Stromal cell of bone marrow (primary cell): ENCODE measurements at regions not wholly inside any gene's neighbourhood (a gene's known extent, or its start where the extent isn't known, plus 50 kb on each side); places are given as distances from the start of the nearest gene placed in this dataset.
"Not testable (repeated sequence)": the region's sequence is repeated elsewhere in the genome, so short reads cannot be mapped to it uniquely, and the experiment has no call there.

Source experiments
- DNase-seq: peaks from one replicate; pipeline ENCODE4 v3.0.0-alpha.2; 2012; ENCODE audit warnings: low read depth

GRCh38 chr17:36695710-36696109 is 94.3 kb downstream of the MRM1 start:
- not testable (repeated sequence) for DNase-seq

GRCh38 chr17:36696805-36697204 is 95.4 kb downstream of the MRM1 start:
- DNase-seq = no peak

GRCh38 chr17:36697903-36698530 is 96.6 kb downstream of the MRM1 start:
- no peak for DNase-seq

GRCh38 chr17:36701429-36702099 is 100.2 kb downstream of the MRM1 start:
- DNase-seq = no peak

- DNase-seq = no peak
These were observed 101.3 kb downstream of the MRM1 start for GRCh38 chr17:36702636-36703035.

- DNase-seq = no peak
These were observed 102.5 kb downstream of the MRM1 start for GRCh38 chr17:36703860-36704266.

- no peak for DNase-seq
These were observed 104.0 kb downstream of the MRM1 start for GRCh38 chr17:36705283-36705795.

GRCh38 chr17:36705874-36706731 is 104.7 kb downstream of the MRM1 start:
- no peak for DNase-seq

GRCh38 chr17:36707904-36708303 is 106.5 kb downstream of the MRM1 start:
- DNase-seq = no peak

GRCh38 chr17:36714789-36715188 is 113.4 kb downstream of the MRM1 start:
- DNase-seq = no peak

GRCh38 chr17:36715951-36716350 is 114.6 kb downstream of the MRM1 start:
- DNase-seq = no peak

- DNase-seq = no peak
These were observed 115.7 kb downstream of the MRM1 start for GRCh38 chr17:36717088-36717487.

GRCh38 chr17:36720131-36720530 is 118.7 kb downstream of the MRM1 start:
- no peak for DNase-seq

GRCh38 chr17:36721560-36722120 is 120.3 kb downstream of the MRM1 start:
- no peak for DNase-seq

- no peak for DNase-seq
These were observed 120.9 kb downstream of the MRM1 start for GRCh38 chr17:36722121-36722902.

- DNase-seq = no peak
These were observed 121.5 kb downstream of the MRM1 start for GRCh38 chr17:36722903-36723263.

GRCh38 chr17:36723459-36724025 is 122.2 kb downstream of the MRM1 start:
- DNase-seq = no peak

- DNase-seq = no peak
These were observed 124.8 kb downstream of the MRM1 start for GRCh38 chr17:36726199-36726598.

- no peak for DNase-seq
These were observed 125.7 kb downstream of the MRM1 start for GRCh38 chr17:36727052-36727451.

- no peak for DNase-seq
These were observed 126.2 kb downstream of the MRM1 start for GRCh38 chr17:36727577-36727976.
